HepG2 (cell line): ENCODE measurements at regions not wholly inside any gene's neighbourhood (a gene's known extent, or its start where the extent isn't known, plus 50 kb on each side); places are given as distances from the start of the nearest gene placed in this dataset.
A peak's percentile ranks its signal among the peaks of the same experiment; 100 is the strongest.

Source experiments
- DNMT1 ChIP-seq: sonication (generic); formaldehyde crosslinking; IDR thresholded peaks from 2 replicates; pipeline ENCODE4 v1.5.1; 2020; ENCODE audit warnings: mild to moderate bottlenecking, missing genetic modification reagents
- FOXK1 ChIP-seq: sonication (generic); formaldehyde crosslinking; IDR thresholded peaks from 2 replicates; pipeline ENCODE4 v1.4.0; 2020; ENCODE audit warnings: low read depth, missing genetic modification reagents, borderline replicate concordance
- HNRNPL ChIP-seq: fragments of 200-400 bp; formaldehyde crosslinking; IDR thresholded peaks from 2 replicates; pipeline ENCODE4 v1.6.1; 2017; ENCODE audit warnings: mild to moderate bottlenecking, low read depth, low read length
- NFKB2 ChIP-seq: sonication (generic); formaldehyde crosslinking; IDR thresholded peaks from 2 replicates; pipeline ENCODE4 v1.4.0; 2020; ENCODE audit warnings: missing genetic modification reagents, borderline replicate concordance
- NR2F6 ChIP-seq, 2 experiments: IDR thresholded peaks; 2 replicates each; pipeline ENCODE4 v1.6.1; 2016; ENCODE audit warnings: antibody characterized with exemption in 1 of 2, mild to moderate bottlenecking in 1 of 2
- PPARG ChIP-seq: conservative IDR thresholded peaks from 2 replicates; pipeline ENCODE4 v1.6.1; 2016; ENCODE audit warnings: missing biosample characterization, missing genetic modification reagents
- SIN3B ChIP-seq: fragments of 150-350 bp; IDR thresholded peaks from 2 replicates; pipeline ENCODE4 v1.6.1; 2014; ENCODE audit warnings: low read length
- SNAI1 ChIP-seq: sonication (generic); formaldehyde crosslinking; IDR thresholded peaks from 2 replicates; pipeline ENCODE4 v1.5.0; 2020; ENCODE audit warnings: mild to moderate bottlenecking, missing genetic modification reagents, borderline replicate concordance
- TP53 ChIP-seq: sonication (generic); formaldehyde crosslinking; conservative IDR thresholded peaks from 2 replicates; pipeline ENCODE4 v1.4.0; 2020; ENCODE audit warnings: missing genetic modification reagents
- ZBTB38 ChIP-seq: sonication (generic); formaldehyde crosslinking; IDR thresholded peaks from 2 replicates; pipeline ENCODE4 v1.5.1; 2020; ENCODE audit warnings: mild to moderate bottlenecking, missing genetic modification reagents
- ZNF263 ChIP-seq: sonication (generic); formaldehyde crosslinking; IDR thresholded peaks from 2 replicates; pipeline ENCODE4 v1.4.0; 2020; ENCODE audit warnings: missing genetic modification reagents
- ZNF274 ChIP-seq: sonication (generic); formaldehyde crosslinking; IDR thresholded peaks from 2 replicates; pipeline ENCODE4 v1.5.1; 2020; ENCODE audit warnings: mild to moderate bottlenecking, missing genetic modification reagents
- ZNF296 ChIP-seq: sonication (generic); formaldehyde crosslinking; conservative IDR thresholded peaks from 2 replicates; pipeline ENCODE4 v1.5.0; 2020; ENCODE audit warnings: mild to moderate bottlenecking, missing genetic modification reagents
- ZNF563 ChIP-seq: sonication (generic); formaldehyde crosslinking; IDR thresholded peaks from 2 replicates; pipeline ENCODE4 v1.8.0; 2022; ENCODE audit warnings: mild to moderate bottlenecking, moderate library complexity, missing genetic modification reagents
- ZNF713 ChIP-seq: sonication (generic); formaldehyde crosslinking; IDR thresholded peaks from 2 replicates; pipeline ENCODE4 v1.4.0; 2020; ENCODE audit warnings: mild to moderate bottlenecking, missing genetic modification reagents
- ZNF724P ChIP-seq: sonication (generic); formaldehyde crosslinking; IDR thresholded peaks from 2 replicates; pipeline ENCODE4 v1.8.0; 2022; ENCODE audit warnings: missing genetic modification reagents, borderline replicate concordance
- TF ChIP-seq, protein P1 (sequence below): IDR thresholded peaks from 2 replicates; pipeline ENCODE4 v1.6.1; 2016; ENCODE audit warnings: low read depth, control low read depth
- TF ChIP-seq, protein P2 (sequence below): sonication (generic); formaldehyde crosslinking; IDR thresholded peaks from 2 replicates; pipeline ENCODE4 v1.4.0; 2020; ENCODE audit warnings: mild to moderate bottlenecking, missing genetic modification reagents
- TF ChIP-seq, protein P3 (sequence below): sonication (generic); formaldehyde crosslinking; IDR thresholded peaks from 2 replicates; pipeline ENCODE4 v1.8.0; 2022; ENCODE audit warnings: missing genetic modification reagents, mild to moderate bottlenecking, borderline replicate concordance

DNA sequence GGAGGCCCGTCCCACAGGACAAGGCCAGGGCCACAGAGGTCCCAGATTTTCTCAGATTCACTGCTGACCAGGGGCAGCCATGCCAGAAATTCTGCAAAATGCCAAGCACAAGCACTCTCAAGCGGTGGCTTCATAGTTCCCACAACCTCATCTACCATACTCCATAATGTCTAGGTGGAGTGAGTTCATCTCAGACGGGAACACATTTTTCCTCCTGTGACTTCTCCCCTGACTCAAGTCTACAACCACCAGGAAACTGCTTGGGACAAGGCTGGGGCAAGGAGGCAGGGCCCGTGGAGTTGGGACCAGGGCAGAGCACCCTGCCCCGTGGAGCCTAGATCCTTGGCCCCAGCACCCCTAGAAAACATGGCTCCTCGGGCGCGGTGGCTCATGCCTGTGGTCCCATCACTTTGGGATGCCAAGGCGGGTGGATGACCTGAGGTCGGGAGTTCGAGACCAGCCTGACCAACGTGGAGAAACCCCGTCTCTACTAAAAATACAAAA, 150.7 kb upstream of the HAAO start (continued):
- TF ChIP-seq, protein P1, sequence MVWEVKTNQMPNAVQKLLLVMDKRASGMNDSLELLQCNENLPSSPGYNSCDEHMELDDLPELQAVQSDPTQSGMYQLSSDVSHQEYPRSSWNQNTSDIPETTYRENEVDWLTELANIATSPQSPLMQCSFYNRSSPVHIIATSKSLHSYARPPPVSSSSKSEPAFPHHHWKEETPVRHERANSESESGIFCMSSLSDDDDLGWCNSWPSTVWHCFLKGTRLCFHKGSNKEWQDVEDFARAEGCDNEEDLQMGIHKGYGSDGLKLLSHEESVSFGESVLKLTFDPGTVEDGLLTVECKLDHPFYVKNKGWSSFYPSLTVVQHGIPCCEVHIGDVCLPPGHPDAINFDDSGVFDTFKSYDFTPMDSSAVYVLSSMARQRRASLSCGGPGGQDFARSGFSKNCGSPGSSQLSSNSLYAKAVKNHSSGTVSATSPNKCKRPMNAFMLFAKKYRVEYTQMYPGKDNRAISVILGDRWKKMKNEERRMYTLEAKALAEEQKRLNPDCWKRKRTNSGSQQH: no peak
- no peak for TF ChIP-seq SIN3B
- TF ChIP-seq SNAI1 (CRISPR knock-in tag): 0 out of 2 replicates have a peak, but pooled peaks have one; percentile 9
- no peak for TF ChIP-seq HNRNPL
- 0 out of 2 replicates have a peak, but pooled peaks have one; percentile 35 for TF ChIP-seq DNMT1 (CRISPR knock-in tag)
- TF ChIP-seq NR2F6 (IDR thresholded peaks at IDR 0.05): no peak
- no peak for TF ChIP-seq NR2F6 (CRISPR knock-in tag; IDR thresholded peaks at IDR 0.05)
- TF ChIP-seq ZNF274 (CRISPR knock-in tag): 0 out of 2 replicates have a peak, but pooled peaks have one; percentile 41
- TF ChIP-seq PPARG: no peak
- 0 out of 2 replicates have a peak, but pooled peaks have one; percentile 24 for TF ChIP-seq ZNF263 (CRISPR knock-in tag)
- TF ChIP-seq, protein P2, sequence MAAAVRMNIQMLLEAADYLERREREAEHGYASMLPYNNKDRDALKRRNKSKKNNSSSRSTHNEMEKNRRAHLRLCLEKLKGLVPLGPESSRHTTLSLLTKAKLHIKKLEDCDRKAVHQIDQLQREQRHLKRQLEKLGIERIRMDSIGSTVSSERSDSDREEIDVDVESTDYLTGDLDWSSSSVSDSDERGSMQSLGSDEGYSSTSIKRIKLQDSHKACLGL (CRISPR knock-in tag): 0 out of 2 replicates have a peak, but pooled peaks have one; percentile 56
- TF ChIP-seq ZNF563: peak; percentile 36; the same call in 1 of the 2 replicates
- TF ChIP-seq TP53 (CRISPR knock-in tag): no peak
- TF ChIP-seq ZNF296 (CRISPR knock-in tag): 0 out of 2 replicates have a peak, but pooled peaks have one; percentile 50
- 0 out of 2 replicates have a peak, but pooled peaks have one; percentile 48 for TF ChIP-seq ZNF713 (CRISPR knock-in tag)
- peak; percentile 86 for TF ChIP-seq ZBTB38 (CRISPR knock-in tag)
- TF ChIP-seq, protein P3, sequence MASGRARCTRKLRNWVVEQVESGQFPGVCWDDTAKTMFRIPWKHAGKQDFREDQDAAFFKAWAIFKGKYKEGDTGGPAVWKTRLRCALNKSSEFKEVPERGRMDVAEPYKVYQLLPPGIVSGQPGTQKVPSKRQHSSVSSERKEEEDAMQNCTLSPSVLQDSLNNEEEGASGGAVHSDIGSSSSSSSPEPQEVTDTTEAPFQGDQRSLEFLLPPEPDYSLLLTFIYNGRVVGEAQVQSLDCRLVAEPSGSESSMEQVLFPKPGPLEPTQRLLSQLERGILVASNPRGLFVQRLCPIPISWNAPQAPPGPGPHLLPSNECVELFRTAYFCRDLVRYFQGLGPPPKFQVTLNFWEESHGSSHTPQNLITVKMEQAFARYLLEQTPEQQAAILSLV (CRISPR knock-in tag): 0 out of 2 replicates have a peak, but pooled peaks have one; percentile 21
- 0 out of 2 replicates have a peak, but pooled peaks have one; percentile 27 for TF ChIP-seq ZNF724P (CRISPR knock-in tag)
- no peak for TF ChIP-seq FOXK1 (CRISPR knock-in tag)
- TF ChIP-seq NFKB2 (CRISPR knock-in tag): peak; percentile 59; the same call in 1 of the 2 replicates
